Thoracic aorta (tissue), 2 donors: ENCODE measurements at regions not wholly inside any gene's neighbourhood (a gene's known extent, or its start where the extent isn't known, plus 50 kb on each side); places are given as distances from the start of the nearest gene placed in this dataset.

ENCODE experiments used
- ATAC-seq: fragments of 150-250 bp; one replicate; pipeline ENCODE4 v1.8.0; 2017; ENCODE audit warnings: low read depth; ENCODE audit not compliant: insufficient number of reproducible peaks, low FRiP score
- DNase-seq: peaks from one replicate; pipeline ENCODE4 v3.0.0-alpha.2; 2020; ENCODE audit warnings: low spot score
- H3K27ac ChIP-seq, 2 donors: fragments of 200-600 bp; sonication (generic); 1 replicate in 1 of 2; 2 replicates in 1 of 2; pipeline ENCODE4 v1.5.1; 2016; ENCODE audit warnings: mild to moderate bottlenecking in 2 of 2, moderate library complexity in 2 of 2
- H3K27me3 ChIP-seq: fragments of 200-600 bp; sonication (generic); replicated peaks from 2 replicates; pipeline ENCODE4 v1.6.0; 2016; ENCODE audit warnings: mild to moderate bottlenecking; ENCODE audit not compliant: insufficient read depth
- H3K36me3 ChIP-seq: fragments of 200-600 bp; sonication (generic); one replicate; pipeline ENCODE4 v1.5.1; 2016
- H3K4me1 ChIP-seq, 2 donors: fragments of 200-600 bp; sonication (generic); 1 replicate in 1 of 2; 2 replicates in 1 of 2; pipeline versions ENCODE4 v1.5.1 to v1.6.0; 2016; ENCODE audit warnings: low read depth in 2 of 2, mild to moderate bottlenecking in 1 of 2; ENCODE audit not compliant: control insufficient read depth in 1 of 2
- H3K4me3 ChIP-seq: fragments of 200-600 bp; sonication (generic); 2 replicates; pipeline ENCODE4 v1.5.1; 2016; ENCODE audit warnings: mild to moderate bottlenecking
- H3K9me3 ChIP-seq: fragments of 200-600 bp; sonication (generic); 2 replicates; pipeline ENCODE4 v1.5.1; 2016
- TF ChIP-seq, protein P1 (sequence below): fragments of 200-600 bp; sonication (generic); IDR thresholded peaks from one replicate; pipeline ENCODE4 v1.5.1; 2019; ENCODE audit warnings: antibody characterized with exemption

DNA sequence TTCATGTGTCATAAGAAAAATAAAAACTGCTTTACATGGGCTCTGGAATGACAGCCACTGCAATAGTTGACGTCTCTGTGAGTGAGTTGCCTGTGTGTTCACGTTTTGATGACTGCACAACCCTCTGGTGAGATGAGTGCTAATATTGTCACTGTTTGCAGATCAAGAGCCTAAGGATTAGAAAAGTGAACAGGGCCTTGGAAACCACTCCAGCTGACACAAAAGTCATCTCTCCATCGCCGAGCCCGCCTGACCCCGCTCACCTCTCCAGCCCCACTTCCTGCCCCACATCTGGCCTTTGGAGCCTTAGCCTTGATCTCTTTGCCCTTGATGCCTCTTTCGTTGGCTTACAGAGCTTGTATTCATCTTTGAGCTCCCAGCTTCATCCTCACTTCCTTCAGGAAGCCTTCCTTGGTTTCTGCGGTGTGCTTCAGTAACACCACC, 351.7 kb downstream of the TCERG1L start:
- TF ChIP-seq, protein P1, sequence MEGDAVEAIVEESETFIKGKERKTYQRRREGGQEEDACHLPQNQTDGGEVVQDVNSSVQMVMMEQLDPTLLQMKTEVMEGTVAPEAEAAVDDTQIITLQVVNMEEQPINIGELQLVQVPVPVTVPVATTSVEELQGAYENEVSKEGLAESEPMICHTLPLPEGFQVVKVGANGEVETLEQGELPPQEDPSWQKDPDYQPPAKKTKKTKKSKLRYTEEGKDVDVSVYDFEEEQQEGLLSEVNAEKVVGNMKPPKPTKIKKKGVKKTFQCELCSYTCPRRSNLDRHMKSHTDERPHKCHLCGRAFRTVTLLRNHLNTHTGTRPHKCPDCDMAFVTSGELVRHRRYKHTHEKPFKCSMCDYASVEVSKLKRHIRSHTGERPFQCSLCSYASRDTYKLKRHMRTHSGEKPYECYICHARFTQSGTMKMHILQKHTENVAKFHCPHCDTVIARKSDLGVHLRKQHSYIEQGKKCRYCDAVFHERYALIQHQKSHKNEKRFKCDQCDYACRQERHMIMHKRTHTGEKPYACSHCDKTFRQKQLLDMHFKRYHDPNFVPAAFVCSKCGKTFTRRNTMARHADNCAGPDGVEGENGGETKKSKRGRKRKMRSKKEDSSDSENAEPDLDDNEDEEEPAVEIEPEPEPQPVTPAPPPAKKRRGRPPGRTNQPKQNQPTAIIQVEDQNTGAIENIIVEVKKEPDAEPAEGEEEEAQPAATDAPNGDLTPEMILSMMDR: no peak
- Histone ChIP-seq H3K4me3 (no peak overlapping the region), H3K27ac (no peak overlapping the region), H3K9me3 (no peaks in the 10 kb centered on the region), H3K36me3 (no peaks in the 10 kb centered on the region), H3K4me1 (no peaks in the 10 kb centered on the region), H3K27me3 (no peaks in the 10 kb centered on the region)
- no peak for DNase-seq
- no peak for ATAC-seq

- DNase-seq: no peak
- TF ChIP-seq, protein P1: no peak
- no peak overlapping the region for H3K4me3 ChIP-seq
- no peaks in the 10 kb centered on the region for H3K4me1 ChIP-seq
- H3K27ac ChIP-seq: no peak overlapping the region
- H3K36me3 ChIP-seq: no peaks in the 10 kb centered on the region
- H3K9me3 ChIP-seq: no peaks in the 10 kb centered on the region
- no peak for ATAC-seq
- no peaks in the 10 kb centered on the region for H3K27me3 ChIP-seq
These were observed 351.0 kb downstream of the TCERG1L start for GRCh38 chr10:130960531-130960930.

GRCh38 chr10:130961506-130962239, 349.8 kb downstream of the TCERG1L start:
- Histone ChIP-seq H3K4me1 (no peaks in the 10 kb centered on the region), H3K9me3 (no peaks in the 10 kb centered on the region), H3K4me3 (no peak overlapping the region), H3K27me3 (no peaks in the 10 kb centered on the region), H3K36me3 (no peaks in the 10 kb centered on the region), H3K27ac (no peak overlapping the region)
- no peak for ATAC-seq
- no peak for DNase-seq
- TF ChIP-seq, protein P1: no peak

- TF ChIP-seq, protein P1: no peak
- Histone ChIP-seq H3K27ac (no peak overlapping the region), H3K4me1 (no peaks in the 10 kb centered on the region), H3K9me3 (no peaks in the 10 kb centered on the region), H3K4me3 (no peak overlapping the region), H3K27me3 (no peaks in the 10 kb centered on the region), H3K36me3 (no peaks in the 10 kb centered on the region)
- ATAC-seq: no peak
- no peak for DNase-seq
These were observed 349.1 kb downstream of the TCERG1L start for GRCh38 chr10:130962240-130963051.

DNA sequence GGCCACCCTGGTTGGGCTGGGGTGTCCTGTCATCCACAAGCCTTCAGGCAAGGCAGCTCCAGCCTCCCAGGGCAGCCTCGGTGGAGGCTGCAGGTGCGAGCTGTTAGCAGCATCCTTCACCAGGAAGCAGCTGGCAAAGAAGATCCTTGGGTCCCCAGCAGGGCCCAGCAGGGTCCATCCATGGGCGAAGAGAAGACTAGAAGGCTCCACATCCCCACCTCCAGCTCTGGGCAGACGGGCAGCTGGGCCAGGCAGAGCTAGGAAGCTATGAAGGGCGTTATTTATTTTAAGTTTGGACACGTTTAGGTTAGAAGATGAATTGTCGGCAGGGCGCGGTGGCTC, 348.5 kb downstream of the TCERG1L start:
- H3K4me1 ChIP-seq: no peaks in the 10 kb centered on the region
- no peaks in the 10 kb centered on the region for H3K27me3 ChIP-seq
- no peak overlapping the region for H3K4me3 ChIP-seq
- ATAC-seq (no peak), DNase-seq (no peak)
- H3K9me3 ChIP-seq: no peaks in the 10 kb centered on the region
- H3K36me3 ChIP-seq: no peaks in the 10 kb centered on the region
- TF ChIP-seq, protein P1: no peak
- no peak overlapping the region for H3K27ac ChIP-seq
